Fibroblast of mammary gland (primary cell): ENCODE measurements at regions not wholly inside any gene's neighbourhood (a gene's known extent, or its start where the extent isn't known, plus 50 kb on each side); places are given as distances from the start of the nearest gene placed in this dataset.

Source experiments
- DNase-seq: peaks from one replicate; pipeline ENCODE4 v3.0.0-alpha.2; 2010; ENCODE audit warnings: low read depth
- H3K4me3 ChIP-seq: 2 replicates; pipeline ENCODE4 v1.5.1; 2011; ENCODE audit warnings: low read depth, mild to moderate bottlenecking, low read length, moderate library complexity; ENCODE audit not compliant: control insufficient read depth
- TF ChIP-seq, protein P1 (sequence below): conservative IDR thresholded peaks from 2 replicates; pipeline ENCODE4 v1.5.1; 2011; ENCODE audit warnings: low read depth, low read length, inconsistent platforms; ENCODE audit not compliant: control insufficient read depth, insufficient read depth

DNA sequence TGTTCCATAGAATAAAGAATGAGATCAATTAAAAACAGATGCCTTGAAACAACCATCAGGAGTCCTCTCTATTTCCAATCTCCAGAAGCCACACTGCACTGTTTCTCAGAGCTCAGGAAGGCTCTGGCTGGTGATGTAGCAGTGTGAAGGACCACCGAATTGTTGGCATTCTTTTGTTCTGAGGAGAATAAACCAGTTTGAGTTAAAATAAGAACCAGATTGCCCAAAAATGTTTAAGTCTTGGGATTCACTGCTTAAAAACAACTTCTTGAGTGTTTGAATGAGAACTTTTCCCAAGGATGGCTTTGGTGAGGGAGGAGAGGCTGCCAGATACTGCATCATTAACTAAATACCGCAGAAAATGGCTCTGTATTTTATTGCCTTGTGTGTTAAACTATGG lies 341.2 kb downstream of the C12orf75 start:
- TF ChIP-seq, protein P1, sequence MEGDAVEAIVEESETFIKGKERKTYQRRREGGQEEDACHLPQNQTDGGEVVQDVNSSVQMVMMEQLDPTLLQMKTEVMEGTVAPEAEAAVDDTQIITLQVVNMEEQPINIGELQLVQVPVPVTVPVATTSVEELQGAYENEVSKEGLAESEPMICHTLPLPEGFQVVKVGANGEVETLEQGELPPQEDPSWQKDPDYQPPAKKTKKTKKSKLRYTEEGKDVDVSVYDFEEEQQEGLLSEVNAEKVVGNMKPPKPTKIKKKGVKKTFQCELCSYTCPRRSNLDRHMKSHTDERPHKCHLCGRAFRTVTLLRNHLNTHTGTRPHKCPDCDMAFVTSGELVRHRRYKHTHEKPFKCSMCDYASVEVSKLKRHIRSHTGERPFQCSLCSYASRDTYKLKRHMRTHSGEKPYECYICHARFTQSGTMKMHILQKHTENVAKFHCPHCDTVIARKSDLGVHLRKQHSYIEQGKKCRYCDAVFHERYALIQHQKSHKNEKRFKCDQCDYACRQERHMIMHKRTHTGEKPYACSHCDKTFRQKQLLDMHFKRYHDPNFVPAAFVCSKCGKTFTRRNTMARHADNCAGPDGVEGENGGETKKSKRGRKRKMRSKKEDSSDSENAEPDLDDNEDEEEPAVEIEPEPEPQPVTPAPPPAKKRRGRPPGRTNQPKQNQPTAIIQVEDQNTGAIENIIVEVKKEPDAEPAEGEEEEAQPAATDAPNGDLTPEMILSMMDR, result no peak
- DNase-seq, result no peak
- H3K4me3 ChIP-seq, result no peak overlapping the region

DNA sequence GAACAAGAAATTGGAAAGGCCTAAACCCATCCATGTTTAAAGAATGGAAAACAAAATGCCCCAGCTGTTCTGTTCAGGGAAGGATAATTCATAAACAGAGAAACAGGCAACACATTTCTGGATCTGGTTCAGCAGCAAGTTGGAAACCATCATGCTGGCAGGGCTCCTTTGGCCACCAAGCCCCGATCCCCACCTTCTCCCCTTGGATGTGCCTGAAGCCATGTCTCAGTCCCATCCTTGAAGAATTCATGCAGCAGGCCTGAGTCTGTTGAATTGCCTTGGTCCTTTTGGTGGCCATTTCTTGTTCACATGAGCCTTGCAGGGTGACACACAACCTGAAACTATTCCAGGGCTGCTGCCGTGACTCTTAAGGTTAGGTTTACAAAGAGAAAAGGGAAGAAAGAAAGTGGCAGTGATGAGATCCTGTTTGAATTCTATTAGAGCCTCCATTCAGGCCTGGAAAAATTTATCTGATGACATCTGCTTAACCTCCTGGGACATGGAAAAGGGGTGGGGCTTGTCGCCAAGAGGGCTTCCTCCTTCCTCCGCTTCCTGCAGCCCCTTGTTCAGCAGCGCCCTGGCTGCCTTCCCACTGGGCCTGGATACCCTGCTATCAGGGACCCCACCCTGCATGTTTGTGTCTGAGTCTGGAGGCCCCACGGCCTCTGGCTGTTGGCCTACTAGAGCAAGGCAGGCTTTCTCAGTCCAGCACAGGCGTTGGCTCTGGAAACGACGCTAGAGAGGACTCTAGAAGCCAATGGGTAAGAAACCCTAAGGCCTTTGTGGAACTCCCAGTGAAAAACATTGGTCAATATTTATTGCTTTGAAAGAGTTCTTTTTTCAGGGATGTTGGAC lies 341.9 kb downstream of the C12orf75 start:
- DNase-seq, result no peak
- no peak overlapping the region for H3K4me3 ChIP-seq
- TF ChIP-seq, protein P1, result no peak

DNA sequence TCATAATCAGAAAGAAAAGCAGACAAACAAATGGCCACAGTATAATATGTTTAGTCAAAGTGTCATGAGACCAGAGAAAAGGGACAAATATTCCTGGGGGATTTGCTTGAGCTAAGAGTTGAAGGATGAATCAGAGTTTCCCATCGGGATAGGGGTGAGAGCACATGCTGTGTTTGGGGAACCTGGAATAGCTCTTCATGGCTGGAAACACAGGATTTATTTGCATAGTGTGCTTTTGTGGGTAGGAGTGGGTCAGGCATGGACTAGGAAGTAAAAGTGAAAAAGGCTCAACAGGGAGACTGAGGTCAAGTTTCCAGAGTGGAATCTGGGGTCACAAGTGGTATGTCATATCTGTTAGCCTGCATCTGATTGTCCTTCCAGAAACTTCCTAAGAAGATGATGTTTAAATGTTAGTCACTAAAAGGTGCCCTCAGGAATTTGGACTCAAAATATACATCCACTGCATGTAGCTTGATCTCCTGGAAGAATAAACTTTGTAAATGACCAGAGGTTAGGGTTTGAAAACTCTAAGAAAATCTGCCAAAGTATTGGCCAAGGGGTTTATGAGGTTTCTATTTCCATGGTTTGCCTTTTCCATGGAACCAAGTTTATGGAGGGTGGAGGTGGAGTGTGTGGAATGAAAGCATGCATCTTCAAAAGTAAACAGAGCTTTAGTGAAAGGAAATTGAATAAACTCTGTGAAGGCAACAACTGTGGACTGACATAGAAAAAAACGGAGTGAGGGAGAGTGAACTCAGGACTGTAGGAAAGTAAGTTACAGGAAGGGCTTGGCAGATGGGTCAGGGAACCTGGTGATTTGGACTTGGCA lies 344.6 kb downstream of the C12orf75 start:
- DNase-seq, result no peak
- TF ChIP-seq, protein P1, result no peak
- no peak overlapping the region for H3K4me3 ChIP-seq

DNA sequence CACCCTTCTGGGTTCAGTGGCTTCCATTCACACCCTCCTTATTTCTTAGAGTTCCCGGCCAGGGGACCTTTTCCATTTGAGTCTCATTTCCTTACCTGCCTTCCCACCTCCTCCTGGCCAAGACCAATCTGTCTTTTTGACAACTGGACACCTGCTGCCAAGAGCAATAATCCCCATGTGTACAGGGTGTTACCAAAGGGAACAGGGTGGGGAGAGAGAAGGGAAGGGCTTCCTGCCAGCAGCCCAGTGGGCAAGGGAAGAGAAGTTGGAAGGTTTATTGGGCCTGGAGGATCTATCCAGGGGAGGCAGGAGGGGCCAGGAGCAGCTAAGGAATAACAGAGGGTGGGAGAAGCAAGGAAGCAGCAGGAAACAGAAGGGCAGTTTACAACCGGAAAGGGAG lies 346.2 kb downstream of the C12orf75 start:
- H3K4me3 ChIP-seq, result no peak overlapping the region
- no peak for DNase-seq
- TF ChIP-seq, protein P1, result no peak

DNA sequence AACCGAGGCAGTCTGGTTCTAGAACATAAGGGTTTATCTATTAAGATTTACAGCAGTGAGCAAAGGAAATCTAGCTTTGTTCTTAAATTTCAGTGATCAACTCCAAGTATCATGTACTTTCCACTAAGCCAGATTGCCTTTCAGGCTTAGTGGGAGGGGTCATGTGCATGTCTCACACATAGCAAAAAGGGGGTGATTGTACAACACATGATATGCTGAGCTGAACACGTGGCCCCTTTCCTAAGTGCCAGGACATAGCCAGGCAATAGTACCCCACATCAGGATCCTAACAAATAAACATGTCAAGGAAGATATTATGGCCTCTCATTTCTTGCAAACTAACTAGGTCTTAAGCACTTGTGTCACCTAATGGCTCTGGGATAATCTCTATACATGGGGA lies 347.2 kb downstream of the C12orf75 start:
- no peak overlapping the region for H3K4me3 ChIP-seq
- DNase-seq, result no peak
- TF ChIP-seq, protein P1, result no peak

DNA sequence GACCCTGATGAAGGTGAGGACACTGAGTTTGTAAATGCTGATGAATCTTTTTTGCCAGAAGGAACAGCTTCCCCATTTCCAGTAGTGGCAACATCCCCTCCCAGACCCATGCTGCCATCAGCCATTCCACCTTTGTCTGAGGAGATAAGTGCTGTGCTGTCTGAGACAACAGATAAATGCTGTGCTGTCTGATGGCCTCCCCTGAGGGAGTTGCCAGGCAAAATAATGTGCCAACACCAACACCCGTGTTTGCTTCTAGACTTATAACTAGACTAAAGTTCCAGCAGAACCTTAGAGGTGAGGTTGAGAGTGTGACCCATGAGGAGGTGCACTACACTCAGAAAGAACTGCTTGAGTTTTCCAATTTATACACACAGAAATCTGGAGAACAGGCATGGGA lies 349.5 kb downstream of the C12orf75 start:
- DNase-seq, result no peak
- TF ChIP-seq, protein P1, result no peak
- H3K4me3 ChIP-seq, result no peak overlapping the region
